HK-2 (cell line): ENCODE measurements at regions not wholly inside any gene's neighbourhood (a gene's known extent, or its start where the extent isn't known, plus 50 kb on each side); places are given as distances from the start of the nearest gene placed in this dataset.
"Not testable (repeated sequence)": the region's sequence is repeated elsewhere in the genome, so short reads cannot be mapped to it uniquely, and the experiment has no call there.

Experiments
- DNase-seq: peaks from one replicate; pipeline ENCODE4 v3.0.0-alpha.2; 2018; ENCODE audit not compliant: unreplicated experiment

- DNase-seq = no peak
These were observed 132.5 kb upstream of the ADRA1B start for GRCh38 chr5:159783726-159784247.

DNA sequence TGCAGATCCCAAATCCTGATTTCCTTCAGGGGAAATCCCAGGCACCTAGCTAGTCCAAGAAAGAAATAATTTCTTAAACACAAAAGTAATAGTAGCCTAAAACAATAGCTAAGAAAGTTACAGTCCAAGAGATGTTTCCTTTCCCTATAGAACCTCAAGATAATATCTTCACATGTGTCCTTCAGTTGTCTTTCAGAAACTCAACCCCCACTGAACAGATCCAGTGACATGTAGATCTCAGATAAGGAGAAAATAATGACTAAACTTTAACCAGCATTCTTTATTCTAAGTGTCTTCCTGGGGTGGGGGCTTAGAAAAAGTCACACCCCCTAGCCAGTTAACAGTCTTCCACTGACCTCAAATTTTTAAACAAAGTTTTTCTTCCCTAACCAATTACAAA, 131.3 kb upstream of the ADRA1B start:
- no peak for DNase-seq

- no peak for DNase-seq
These were observed 130.6 kb upstream of the ADRA1B start for GRCh38 chr5:159785656-159786055.

- no peak for DNase-seq
These were observed 130.1 kb upstream of the ADRA1B start for GRCh38 chr5:159786201-159786600.

DNA sequence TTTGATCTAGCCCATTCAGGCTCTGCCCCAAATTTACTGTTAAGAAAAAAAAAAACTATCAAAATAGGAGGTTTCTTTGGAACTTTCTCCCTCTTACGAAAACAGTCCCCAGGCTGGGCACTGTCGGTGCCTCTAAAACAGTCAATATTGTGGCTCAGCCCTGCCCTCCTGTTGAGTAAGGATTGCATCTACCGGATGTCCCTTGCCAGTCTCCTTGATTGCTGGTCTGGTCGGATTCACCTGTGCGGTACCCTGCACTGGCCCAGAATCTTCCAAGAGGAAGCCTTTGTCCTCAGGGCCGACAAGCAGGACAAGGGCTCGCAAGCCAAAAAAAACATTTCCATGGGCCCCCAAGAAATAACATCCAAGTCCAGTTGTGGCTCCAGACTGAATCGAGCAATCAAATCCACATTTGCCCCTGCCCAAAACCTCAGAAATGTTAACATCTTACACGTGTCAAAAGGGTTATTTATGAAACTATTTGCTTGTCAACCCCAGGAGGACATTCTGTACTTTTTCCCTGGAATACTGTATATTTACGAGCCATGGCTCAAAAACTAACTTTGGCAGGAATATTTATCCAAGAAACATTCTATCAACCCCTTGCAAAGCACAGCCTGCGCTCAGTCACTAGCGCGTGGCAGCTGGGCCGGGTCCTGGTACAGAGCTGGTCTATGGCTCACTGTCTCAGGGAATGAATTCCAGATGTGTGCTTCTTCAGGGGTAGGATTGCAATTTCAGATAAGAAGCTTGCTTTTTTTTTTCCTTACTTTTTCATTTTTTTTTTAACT, 129.2 kb upstream of the ADRA1B start:
- DNase-seq = no peak

- DNase-seq = no peak
These were observed 128.4 kb upstream of the ADRA1B start for GRCh38 chr5:159787837-159788236.

- DNase-seq = no peak
These were observed 127.4 kb upstream of the ADRA1B start for GRCh38 chr5:159788835-159789331.

GRCh38 chr5:159792180-159792579, 124.1 kb upstream of the ADRA1B start:
- DNase-seq = no peak

DNA sequence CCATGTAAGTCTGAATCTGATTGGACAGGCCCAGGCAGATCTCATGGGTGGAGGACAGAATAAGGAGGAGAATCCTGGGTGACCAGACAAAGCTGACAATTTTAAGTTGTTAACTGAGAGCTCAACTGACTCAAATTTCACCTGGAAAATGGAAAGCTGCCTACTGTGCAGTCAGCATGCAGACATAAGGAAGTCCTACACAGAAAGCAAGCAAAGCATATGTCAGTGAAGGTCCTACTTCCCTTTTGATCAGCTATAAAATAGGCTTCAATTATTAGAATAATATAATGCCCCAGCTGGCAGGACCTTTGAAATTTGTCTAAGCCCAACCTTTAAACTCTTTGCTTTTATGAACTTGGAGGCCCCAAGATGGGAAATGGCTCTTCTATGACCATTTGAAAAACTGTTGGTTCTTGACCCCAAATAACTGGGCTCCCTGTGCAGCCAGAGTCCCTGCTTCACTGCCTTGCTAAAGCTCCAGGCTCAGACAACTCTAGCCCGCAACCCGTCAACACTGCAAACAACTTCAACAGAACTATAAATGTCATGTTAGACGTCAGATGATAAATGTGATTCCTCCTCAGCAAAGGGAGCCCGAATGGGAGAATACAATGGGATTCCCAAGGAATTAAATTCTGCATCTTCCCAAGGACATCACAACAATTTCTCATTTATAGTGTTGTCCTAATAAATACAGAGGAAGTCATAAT, 118.9 kb upstream of the ADRA1B start:
- DNase-seq = no peak

- no peak for DNase-seq
These were observed 116.6 kb upstream of the ADRA1B start for GRCh38 chr5:159799701-159800100.

- no peak for DNase-seq
These were observed 116.0 kb upstream of the ADRA1B start for GRCh38 chr5:159800131-159800840.

GRCh38 chr5:159801303-159801702, 115.0 kb upstream of the ADRA1B start:
- no peak for DNase-seq

DNA sequence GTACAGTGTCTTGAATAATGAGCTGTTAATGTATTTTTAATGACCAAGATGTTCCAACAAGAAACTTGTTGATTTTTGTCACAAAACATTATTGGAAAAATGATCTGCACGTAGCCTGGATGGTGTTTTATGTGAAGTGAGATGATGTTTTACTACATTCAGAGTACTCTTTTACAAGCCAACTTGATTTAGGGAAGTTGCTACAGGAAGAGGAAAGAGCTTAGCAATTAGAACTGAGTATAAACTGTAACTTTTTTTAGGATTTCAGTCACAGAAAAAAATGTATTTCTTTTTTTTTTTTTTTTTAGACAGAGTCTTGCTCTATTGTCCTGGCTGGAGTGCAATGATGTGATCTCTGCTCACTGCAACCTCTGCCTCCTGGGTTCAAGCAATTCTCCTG, 113.6 kb upstream of the ADRA1B start:
- DNase-seq = no peak

DNA sequence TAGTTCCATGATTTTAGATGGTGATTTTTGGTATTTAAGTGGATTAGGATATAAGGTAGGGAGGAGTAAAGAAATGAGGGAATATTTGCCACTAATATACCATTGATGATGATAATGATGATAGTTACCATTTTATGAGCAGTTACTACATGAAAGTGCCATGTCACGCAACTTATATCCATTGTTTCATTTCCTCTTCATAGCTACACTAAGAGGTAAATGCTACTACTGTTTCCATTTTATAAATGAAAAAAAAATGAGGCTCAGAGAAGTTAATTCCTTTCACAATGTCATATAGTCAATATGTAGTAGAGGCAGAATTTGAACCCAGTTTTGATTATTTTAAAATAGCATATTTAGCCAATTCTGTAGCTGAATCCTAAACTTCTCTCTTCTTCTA, 112.2 kb upstream of the ADRA1B start:
- no peak for DNase-seq

DNA sequence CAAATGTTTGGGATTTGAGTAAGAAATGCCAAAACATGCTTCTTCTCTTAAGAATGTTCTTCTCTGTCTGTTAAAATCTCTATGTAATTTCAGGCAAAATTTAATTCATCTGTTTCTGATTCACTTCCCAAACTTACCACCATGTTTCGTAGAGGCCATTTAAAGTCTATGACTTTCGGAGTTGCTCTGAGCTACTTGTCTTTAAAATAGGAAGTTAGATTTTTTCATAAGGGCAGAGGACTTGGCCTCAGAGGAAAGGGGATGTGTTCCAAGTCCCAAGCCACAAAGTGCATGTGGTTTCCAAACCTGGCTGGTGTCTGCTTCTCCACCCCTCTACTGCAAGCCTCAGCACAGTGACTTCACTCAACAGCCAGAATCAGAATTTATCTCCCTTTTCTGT, 111.3 kb upstream of the ADRA1B start:
- no peak for DNase-seq

- not testable (repeated sequence) for DNase-seq
These were observed 109.1 kb upstream of the ADRA1B start for GRCh38 chr5:159807135-159807534.

GRCh38 chr5:159807586-159807985, 108.7 kb upstream of the ADRA1B start:
- no peak for DNase-seq

GRCh38 chr5:159811712-159812111, 104.6 kb upstream of the ADRA1B start:
- DNase-seq = no peak

DNA sequence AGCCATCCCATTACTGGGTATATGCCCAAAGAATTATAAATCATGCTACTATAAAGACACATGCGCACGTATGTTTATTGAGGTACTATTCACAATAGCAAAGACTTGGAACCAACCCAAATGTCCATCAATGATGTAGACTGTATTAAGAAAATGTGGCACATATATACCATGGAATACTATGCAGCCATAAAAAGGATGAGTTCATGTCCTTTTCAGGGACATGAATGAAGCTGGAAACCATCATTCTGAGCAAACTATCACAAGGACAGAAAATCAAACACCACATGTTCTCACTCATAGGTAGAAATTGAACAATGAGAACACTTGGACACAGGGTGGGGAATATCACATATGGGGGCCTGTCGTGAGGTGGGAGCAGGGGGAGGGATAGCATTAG, 103.5 kb upstream of the ADRA1B start:
- DNase-seq = not testable (repeated sequence)

- DNase-seq = no peak
These were observed 102.1 kb upstream of the ADRA1B start for GRCh38 chr5:159814222-159814621.

GRCh38 chr5:159814805-159815585, 101.3 kb upstream of the ADRA1B start:
- no peak for DNase-seq
